GM21423 (cell line): ENCODE measurements at regions not wholly inside any gene's neighbourhood (a gene's known extent, or its start where the extent isn't known, plus 50 kb on each side); places are given as distances from the start of the nearest gene placed in this dataset.

Experiments
- ATAC-seq: cut with Tn5 transposase; IDR thresholded peaks from one replicate; pipeline ENCODE4 v1.9.1; 2021; ENCODE audit warnings: mild to moderate bottlenecking, moderate library complexity; ENCODE audit not compliant: unreplicated experiment

GRCh38 chr6:125534430-125535263 is 214.8 kb upstream of the HEY2 start:
- no peak for ATAC-seq

GRCh38 chr6:125537090-125537489 is 212.3 kb upstream of the HEY2 start:
- ATAC-seq, result no peak

GRCh38 chr6:125539892-125540291 is 209.5 kb upstream of the HEY2 start:
- no peak for ATAC-seq

- ATAC-seq, result no peak
Measured at GRCh38 chr6:125544819-125545218, 204.6 kb upstream of the HEY2 start.

DNA sequence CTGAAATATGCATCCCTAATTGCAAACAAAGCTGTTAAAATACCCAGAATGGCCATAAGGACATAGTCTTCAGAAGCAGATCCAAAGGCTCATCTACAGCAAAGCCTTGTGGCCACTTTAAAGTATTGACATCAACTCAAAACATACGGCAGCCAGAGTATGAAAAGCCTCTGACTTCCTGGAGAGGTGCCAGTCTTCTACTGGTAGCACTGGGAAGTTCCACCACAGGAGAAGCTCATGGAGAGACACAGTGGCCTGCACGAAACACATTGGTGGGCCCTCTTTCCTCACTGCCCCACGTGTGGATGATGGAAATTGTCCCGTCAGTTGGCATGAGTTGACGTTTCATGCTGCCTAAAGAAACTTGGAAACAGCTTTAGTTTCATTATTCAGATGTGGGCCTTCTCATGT is 202.6 kb upstream of the HEY2 start:
- no peak for ATAC-seq

- no peak for ATAC-seq
Measured at GRCh38 chr6:125547381-125547780, 202.1 kb upstream of the HEY2 start.

GRCh38 chr6:125549202-125549884 is 200.1 kb upstream of the HEY2 start:
- no peak for ATAC-seq

- no peak for ATAC-seq
Measured at GRCh38 chr6:125550892-125551291, 198.5 kb upstream of the HEY2 start.

DNA sequence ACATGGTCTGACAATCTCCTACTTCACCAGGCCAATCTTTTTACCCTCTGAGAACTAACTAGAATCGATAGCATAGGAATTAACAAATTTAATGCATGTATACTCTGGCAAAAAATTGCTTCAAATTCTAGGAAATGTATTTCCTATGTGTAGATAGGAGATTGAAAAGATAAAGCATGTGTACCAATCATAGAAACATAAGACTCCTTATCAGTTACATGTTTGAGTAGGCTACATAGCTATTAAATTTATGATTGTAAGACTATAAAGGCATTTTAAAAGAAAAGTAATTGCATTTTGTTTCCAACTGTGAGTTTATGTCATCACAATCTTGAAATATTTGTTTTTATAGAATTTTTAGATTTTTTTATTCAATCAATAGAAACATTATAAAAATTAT is 196.6 kb upstream of the HEY2 start:
- ATAC-seq, result no peak

GRCh38 chr6:125554456-125554855 is 195.0 kb upstream of the HEY2 start:
- no peak for ATAC-seq

DNA sequence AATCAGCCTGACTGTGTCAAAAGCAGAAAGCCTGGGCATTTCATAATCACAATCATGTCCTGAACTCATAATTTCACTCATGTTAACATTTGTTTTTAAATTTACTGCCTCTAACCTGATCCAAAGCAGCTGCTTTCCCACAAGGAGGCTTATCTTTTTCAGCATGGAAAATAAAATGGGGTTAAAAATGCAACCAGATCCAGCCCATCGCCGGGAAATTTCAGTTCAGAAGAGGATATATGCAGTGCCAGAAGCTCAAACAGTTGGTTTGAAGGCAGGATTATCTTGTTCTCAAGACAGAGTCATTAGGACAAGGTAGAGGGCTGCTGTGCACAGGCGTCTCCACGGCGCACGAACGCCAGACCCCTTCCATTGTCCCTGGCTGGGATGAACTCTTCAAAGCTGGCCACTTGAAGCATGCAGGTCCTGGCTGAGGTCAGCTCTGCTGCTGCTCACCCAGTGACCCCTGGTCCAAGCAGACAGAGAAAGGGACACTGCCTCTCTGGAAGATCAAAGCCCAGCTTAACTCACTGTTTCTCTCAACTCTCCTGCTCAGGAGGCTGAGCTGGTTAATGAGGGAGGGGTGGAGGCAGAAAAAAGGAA is 191.1 kb upstream of the HEY2 start:
- no peak for ATAC-seq

- no peak for ATAC-seq
Measured at GRCh38 chr6:125558907-125559306, 190.5 kb upstream of the HEY2 start.

DNA sequence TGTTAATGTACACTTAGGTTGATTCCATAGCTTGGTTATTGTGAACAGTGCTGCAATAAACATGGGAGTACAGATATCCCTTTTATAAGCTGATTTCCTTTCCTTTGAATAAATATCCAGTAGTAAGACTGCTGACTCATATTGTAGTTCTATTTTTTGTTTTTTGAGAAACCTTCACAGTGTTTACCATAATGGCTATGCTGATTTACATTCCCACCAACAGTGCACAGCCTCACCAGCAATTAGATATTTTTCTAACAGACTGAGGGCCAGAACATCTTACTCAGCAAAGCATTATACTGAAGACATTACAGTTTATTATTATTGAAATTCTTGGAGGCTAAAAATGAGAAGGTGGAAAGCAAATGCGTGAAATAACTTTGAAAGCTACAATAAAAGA is 187.3 kb upstream of the HEY2 start:
- no peak for ATAC-seq

- ATAC-seq, result no peak
Measured at GRCh38 chr6:125564941-125565340, 184.5 kb upstream of the HEY2 start.

DNA sequence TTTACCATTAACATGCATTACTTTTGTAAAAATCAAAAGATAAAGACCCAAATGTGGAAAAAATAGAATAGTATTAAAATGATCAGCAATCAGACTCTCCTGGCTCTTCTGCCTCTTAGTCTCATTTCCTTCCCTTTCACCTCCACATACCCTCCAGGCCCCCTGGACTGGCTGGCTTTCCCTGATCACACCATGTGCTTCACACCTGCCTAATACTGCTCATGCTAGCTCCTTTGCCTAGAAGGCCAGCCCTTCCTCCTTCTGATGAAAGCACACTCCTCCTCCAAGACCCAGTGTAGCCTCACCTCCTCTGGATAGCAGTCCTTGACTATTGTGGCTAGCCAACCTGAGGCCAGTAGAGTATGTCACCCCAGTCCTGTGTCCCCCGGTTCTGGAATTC is 182.0 kb upstream of the HEY2 start:
- ATAC-seq, result no peak

DNA sequence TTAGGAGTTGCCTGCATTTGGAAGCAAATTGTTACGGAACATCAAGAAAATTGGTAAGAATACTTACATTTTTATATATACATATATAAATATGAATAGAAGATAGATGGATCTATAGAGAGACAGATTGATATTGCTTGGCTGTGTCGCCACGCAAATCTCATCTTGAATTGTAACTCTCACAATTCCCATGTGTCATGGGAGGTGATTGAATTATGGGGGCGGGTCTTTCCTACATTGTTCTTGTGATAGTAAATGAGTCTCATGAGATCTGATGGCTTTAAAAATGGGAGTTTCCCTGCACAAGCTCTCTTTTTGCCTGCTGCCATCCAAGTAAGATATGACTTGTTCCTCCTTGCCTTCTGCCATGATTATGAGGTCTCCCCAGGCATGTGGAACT is 180.8 kb upstream of the HEY2 start:
- no peak for ATAC-seq

DNA sequence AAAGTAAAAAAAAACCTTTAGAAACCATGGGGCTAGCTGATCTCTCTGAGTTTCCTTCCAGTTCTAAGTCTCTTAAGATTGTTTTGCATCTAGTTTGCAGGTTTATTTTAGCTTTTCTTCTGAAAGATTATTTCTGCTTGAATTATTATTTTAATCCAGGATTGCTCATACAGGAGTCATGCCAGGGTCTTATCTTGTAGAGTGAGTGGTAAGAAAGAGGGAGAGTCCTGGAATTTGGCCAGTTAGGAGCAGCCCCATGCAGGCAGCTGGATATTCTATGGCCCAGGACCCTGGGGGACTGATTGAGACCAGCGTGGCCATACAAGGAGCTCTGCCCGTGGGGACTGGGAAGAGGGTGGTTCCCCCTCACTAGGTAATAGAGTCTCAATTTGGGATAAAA is 178.9 kb upstream of the HEY2 start:
- no peak for ATAC-seq

DNA sequence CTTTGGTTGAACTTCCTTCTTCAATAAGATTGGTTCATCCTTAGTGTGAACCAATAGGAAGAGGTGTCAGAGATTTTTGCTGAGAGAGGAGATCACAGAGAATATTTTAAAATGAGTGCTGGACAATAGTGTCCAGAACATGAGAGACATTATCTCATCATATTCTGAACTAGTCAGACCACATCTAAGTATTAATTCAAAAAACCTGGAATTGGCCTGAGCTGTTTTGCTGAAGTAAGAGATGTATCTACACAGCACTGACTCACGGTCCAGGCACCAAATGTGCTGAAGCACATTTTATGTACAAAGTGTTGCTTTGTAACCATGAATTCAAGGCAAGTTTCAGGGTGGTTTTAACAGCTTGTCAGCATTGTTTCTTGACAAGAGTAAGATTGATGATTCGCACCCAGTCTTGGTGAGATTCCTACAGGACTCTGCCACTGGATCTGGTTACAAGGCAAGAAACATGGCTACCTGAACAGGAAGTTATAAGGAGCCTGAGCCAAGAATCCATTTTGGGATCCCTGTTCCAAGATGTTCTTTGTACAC is 178.2 kb upstream of the HEY2 start:
- no peak for ATAC-seq

DNA sequence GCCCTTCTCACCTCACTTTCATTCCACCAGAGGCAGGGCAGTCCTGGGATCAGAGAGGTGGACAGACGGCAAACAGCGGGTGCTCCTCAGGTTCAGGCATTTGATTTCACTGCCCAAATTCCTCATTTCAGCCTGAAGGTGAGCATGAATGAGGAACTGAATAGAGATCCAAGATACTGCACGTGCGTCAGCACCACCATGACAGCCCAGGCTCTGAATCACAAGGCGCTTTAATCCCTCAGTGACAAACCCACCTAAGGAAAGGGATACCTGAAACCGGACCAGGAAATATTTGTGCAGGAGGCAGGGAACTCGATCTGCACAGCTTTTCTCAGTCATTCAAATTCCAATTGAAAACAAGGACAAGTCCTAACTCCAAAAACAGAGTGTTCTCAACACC is 174.8 kb upstream of the HEY2 start:
- no peak for ATAC-seq

- no peak for ATAC-seq
Measured at GRCh38 chr6:125577124-125577662, 172.2 kb upstream of the HEY2 start.

DNA sequence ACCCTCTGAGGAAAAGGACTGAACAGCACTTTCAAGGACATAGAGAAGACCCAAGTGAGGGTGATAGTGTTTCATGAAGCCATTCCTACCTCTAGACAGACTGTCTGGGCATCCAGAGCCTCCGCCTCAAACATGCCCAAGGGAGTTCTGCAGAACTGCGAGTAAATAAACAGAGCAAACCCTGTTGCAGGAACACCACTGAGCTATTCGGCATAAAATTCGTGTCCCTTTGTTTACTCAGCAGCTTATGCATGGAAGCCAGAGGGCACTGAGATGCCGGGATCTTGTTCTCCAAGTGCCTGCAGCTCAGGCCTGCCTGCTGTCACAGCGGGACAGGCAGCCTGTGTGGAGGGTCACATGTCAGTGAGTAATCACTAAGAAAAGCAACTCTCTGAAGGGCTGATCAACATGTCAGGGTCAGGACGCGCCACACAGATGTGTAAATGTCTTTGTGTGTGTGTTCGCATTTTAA is 164.9 kb upstream of the HEY2 start:
- no peak for ATAC-seq
